ENCODE measurements at regions not wholly inside any gene's neighbourhood (a gene's known extent, or its start where the extent isn't known, plus 50 kb on each side); places are given as distances from the start of the nearest gene placed in this dataset.

DNA sequence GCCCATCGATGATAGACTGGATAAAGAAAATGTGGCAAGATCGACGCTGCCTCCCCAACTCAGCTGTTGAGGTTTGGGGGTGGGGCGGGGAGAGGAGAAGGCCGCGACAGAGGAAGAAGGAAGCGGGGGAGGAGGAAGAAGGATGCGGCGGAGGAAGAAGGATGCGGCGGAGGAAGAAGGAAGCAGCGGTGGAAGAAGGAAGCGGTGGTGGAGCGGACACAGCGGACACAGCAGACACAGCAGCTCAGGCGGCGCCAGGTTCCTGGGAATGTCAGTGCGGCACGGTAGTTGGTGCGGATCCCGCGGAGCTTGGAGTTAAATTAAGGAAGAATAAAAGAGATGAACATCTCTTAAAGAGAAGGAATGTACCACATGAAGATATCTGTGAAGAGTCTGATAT, 163.9 kb upstream of the NT5E start:
- DNase-seq (no peak), ATAC-seq (ENCODE audit: low read depth) (no peak)
- Histone ChIP-seq H3K4me1 (ENCODE audit: control insufficient read depth in 2 of 2, insufficient read depth in 2 of 2, low read length in 2 of 2) (no peaks in the 10 kb centered on the region), H3K4me3 (ENCODE audit: control extremely low read depth in 1 of 5, extremely low read depth in 1 of 5, insufficient read depth in 1 of 5, low read depth in 2 of 5, low read length in 4 of 5) (no peak overlapping the region), H4K20me1 (ENCODE audit: control insufficient read depth, insufficient read depth, low read length, poor library complexity, severe bottlenecking) (no peaks in the 10 kb centered on the region), H3K9ac (ENCODE audit: low read length) (no peak overlapping the region), H3K27ac (ENCODE audit: low read length in 2 of 2) (no peak overlapping the region), H3K9me3 (ENCODE audit: control extremely low read depth in 1 of 3, control insufficient read depth in 2 of 3, insufficient read depth in 1 of 3, low read length in 2 of 3) (peaks cover 0 to 20% (median 0%) of the 10 kb centered on the region in 3 donors), H3K27me3 (replicated peaks in 1 of 4; ENCODE audit: control extremely low read depth in 1 of 4, control insufficient read depth in 3 of 4, insufficient read depth in 4 of 4, low read length in 3 of 4) (no peaks in the 10 kb centered on the region), H3K36me3 (replicated peaks in 1 of 2; ENCODE audit: control extremely low read depth in 1 of 2, control insufficient read depth in 1 of 2, extremely low read depth in 1 of 2, insufficient read depth in 2 of 2, low read length in 1 of 2) (no peaks in the 10 kb centered on the region), H3K4me2 (replicated peaks; ENCODE audit: low read depth, low read length, poor library complexity, severe bottlenecking) (no peak overlapping the region), H2AFZ (ENCODE audit: insufficient read depth, low read depth, low read length, poor library complexity, severe bottlenecking) (no peak overlapping the region), H3K79me2 (ENCODE audit: control insufficient read depth, insufficient read depth, low read length) (no peaks in the 10 kb centered on the region)
- intact Hi-C loops (cut with micrococcal nuclease) = no loop called here
- Mint-ChIP-seq H3K27ac (no peak overlapping the region), H3K4me3 (no peak overlapping the region), H3K4me1 (no peaks in the 10 kb centered on the region), H3K27me3 (peaks cover 3% of the 10 kb centered on the region), H3K9me3 (ENCODE audit: insufficient read depth) (peaks cover 2% of the 10 kb centered on the region)
- no peak for TF ChIP-seq EZH2 (IDR thresholded peaks at IDR 0.05; ENCODE audit: borderline replicate concordance, insufficient read depth, low read depth, low read length, poor library complexity, severe bottlenecking)
- TF ChIP-seq, protein P1, sequence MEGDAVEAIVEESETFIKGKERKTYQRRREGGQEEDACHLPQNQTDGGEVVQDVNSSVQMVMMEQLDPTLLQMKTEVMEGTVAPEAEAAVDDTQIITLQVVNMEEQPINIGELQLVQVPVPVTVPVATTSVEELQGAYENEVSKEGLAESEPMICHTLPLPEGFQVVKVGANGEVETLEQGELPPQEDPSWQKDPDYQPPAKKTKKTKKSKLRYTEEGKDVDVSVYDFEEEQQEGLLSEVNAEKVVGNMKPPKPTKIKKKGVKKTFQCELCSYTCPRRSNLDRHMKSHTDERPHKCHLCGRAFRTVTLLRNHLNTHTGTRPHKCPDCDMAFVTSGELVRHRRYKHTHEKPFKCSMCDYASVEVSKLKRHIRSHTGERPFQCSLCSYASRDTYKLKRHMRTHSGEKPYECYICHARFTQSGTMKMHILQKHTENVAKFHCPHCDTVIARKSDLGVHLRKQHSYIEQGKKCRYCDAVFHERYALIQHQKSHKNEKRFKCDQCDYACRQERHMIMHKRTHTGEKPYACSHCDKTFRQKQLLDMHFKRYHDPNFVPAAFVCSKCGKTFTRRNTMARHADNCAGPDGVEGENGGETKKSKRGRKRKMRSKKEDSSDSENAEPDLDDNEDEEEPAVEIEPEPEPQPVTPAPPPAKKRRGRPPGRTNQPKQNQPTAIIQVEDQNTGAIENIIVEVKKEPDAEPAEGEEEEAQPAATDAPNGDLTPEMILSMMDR (IDR thresholded peaks at IDR 0.05) = no peak
- WGBS (ENCODE audit: insufficient coverage) = 94% methylated on average over 20 of the region's 22 CpGs
- POLR2A ChIA-PET = no interaction called here
- CTCF ChIA-PET = no interaction called here

DNA sequence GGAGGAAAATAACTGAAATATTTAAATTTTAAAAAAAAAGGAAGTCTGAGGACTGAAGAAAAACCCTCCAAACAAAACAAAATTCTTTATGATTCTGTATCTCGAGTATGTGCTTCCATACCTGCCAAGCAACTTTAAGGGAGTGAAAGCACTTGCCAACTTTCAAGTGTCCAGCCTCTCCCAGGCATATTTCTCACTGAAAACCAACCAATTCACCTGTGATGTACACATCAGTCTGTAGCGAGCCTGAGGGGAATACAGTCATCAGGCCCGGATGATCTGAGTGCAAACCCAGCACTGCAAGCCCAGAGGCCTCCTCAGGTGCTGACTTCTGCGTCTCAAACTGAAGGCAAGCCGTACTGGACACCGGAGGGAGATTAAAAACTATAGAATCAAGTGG, 164.8 kb upstream of the NT5E start:
- ATAC-seq (ENCODE audit: low read depth) = no peak
- H3K9me3 Mint-ChIP-seq (ENCODE audit: insufficient read depth) = no peaks in the 10 kb centered on the region
- H2AFZ ChIP-seq (ENCODE audit: insufficient read depth, low read depth, low read length, poor library complexity, severe bottlenecking) = no peak overlapping the region
- no peaks in the 10 kb centered on the region for H3K4me1 Mint-ChIP-seq
- H3K27me3 Mint-ChIP-seq = peaks cover 3% of the 10 kb centered on the region
- H3K27ac ChIP-seq (ENCODE audit: low read length in 2 of 2) = no peak overlapping the region
- 89% methylated on average over 3 of the region's 6 CpGs for WGBS (ENCODE audit: insufficient coverage)
- H3K4me3 ChIP-seq (ENCODE audit: control extremely low read depth in 1 of 5, extremely low read depth in 1 of 5, insufficient read depth in 1 of 5, low read depth in 2 of 5, low read length in 4 of 5) = no peak overlapping the region
- no peak overlapping the region for H3K9ac ChIP-seq (ENCODE audit: low read length)
- no peaks in the 10 kb centered on the region for H3K36me3 ChIP-seq (replicated peaks in 1 of 2; ENCODE audit: control extremely low read depth in 1 of 2, control insufficient read depth in 1 of 2, extremely low read depth in 1 of 2, insufficient read depth in 2 of 2, low read length in 1 of 2)
- ChIA-PET POLR2A (no interaction called here), CTCF (no interaction called here)
- no peaks in the 10 kb centered on the region for H3K4me1 ChIP-seq (ENCODE audit: control insufficient read depth in 2 of 2, insufficient read depth in 2 of 2, low read length in 2 of 2)
- TF ChIP-seq, protein P1 (IDR thresholded peaks at IDR 0.05) = no peak
- no peak for TF ChIP-seq EZH2 (IDR thresholded peaks at IDR 0.05; ENCODE audit: borderline replicate concordance, insufficient read depth, low read depth, low read length, poor library complexity, severe bottlenecking)
- no peak overlapping the region for H3K4me3 Mint-ChIP-seq
- no peak overlapping the region for H3K4me2 ChIP-seq (replicated peaks; ENCODE audit: low read depth, low read length, poor library complexity, severe bottlenecking)
- H3K79me2 ChIP-seq (ENCODE audit: control insufficient read depth, insufficient read depth, low read length) = no peaks in the 10 kb centered on the region
- H3K9me3 ChIP-seq (ENCODE audit: control extremely low read depth in 1 of 3, control insufficient read depth in 2 of 3, insufficient read depth in 1 of 3, low read length in 2 of 3) = peaks cover 0 to 21% (median 0%) of the 10 kb centered on the region in 3 donors
- H4K20me1 ChIP-seq (ENCODE audit: control insufficient read depth, insufficient read depth, low read length, poor library complexity, severe bottlenecking) = no peaks in the 10 kb centered on the region
- H3K27ac Mint-ChIP-seq = no peak overlapping the region
- DNase-seq = no peak
- H3K27me3 ChIP-seq (replicated peaks in 1 of 4; ENCODE audit: control extremely low read depth in 1 of 4, control insufficient read depth in 3 of 4, insufficient read depth in 4 of 4, low read length in 3 of 4) = no peaks in the 10 kb centered on the region
- intact Hi-C loops (cut with micrococcal nuclease) = no loop called here

All from B cell (primary cell).